ENCODE measurements at regions not wholly inside any gene's neighbourhood (a gene's known extent, or its start where the extent isn't known, plus 50 kb on each side); places are given as distances from the start of the nearest gene placed in this dataset.

DNA sequence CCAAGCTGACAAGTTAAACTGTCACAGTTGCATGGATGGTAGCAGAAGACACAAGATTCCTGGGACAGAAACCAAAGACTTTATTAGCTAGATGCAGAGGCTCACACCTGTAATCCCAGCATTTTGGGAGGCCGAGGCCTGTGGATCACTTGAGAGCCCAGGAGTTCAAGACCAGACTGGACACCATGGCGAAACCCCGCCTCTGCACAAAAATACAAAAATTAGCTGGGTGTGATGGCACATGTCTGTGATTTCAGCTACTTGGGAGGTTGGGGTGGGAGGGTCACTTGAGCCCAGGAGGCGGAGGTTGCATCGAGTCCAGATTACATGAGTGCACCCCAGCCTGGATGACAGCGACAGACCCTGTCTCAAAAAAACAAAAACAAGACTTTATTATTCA lies 346.6 kb downstream of the IRS2 start:
- TF ChIP-seq, protein P1, sequence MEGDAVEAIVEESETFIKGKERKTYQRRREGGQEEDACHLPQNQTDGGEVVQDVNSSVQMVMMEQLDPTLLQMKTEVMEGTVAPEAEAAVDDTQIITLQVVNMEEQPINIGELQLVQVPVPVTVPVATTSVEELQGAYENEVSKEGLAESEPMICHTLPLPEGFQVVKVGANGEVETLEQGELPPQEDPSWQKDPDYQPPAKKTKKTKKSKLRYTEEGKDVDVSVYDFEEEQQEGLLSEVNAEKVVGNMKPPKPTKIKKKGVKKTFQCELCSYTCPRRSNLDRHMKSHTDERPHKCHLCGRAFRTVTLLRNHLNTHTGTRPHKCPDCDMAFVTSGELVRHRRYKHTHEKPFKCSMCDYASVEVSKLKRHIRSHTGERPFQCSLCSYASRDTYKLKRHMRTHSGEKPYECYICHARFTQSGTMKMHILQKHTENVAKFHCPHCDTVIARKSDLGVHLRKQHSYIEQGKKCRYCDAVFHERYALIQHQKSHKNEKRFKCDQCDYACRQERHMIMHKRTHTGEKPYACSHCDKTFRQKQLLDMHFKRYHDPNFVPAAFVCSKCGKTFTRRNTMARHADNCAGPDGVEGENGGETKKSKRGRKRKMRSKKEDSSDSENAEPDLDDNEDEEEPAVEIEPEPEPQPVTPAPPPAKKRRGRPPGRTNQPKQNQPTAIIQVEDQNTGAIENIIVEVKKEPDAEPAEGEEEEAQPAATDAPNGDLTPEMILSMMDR (conservative IDR thresholded peaks at IDR 0.05 in 1 of 2, IDR thresholded peaks at IDR 0.05 in 1 of 2; ENCODE audit: extremely low read depth in 1 of 2, insufficient read depth in 1 of 2, low read depth in 1 of 2, low read length in 2 of 2), result no peak
- no peak for TF ChIP-seq EZH2 (IDR thresholded peaks at IDR 0.05; ENCODE audit: borderline replicate concordance, low read length)

All from mammary epithelial cell (primary cell).